Smooth muscle cell (in vitro differentiated cells): ENCODE measurements at regions not wholly inside any gene's neighbourhood (a gene's known extent, or its start where the extent isn't known, plus 50 kb on each side); places are given as distances from the start of the nearest gene placed in this dataset.

Experiments
- DNase-seq: peaks from one replicate; lab custom pipeline; 2025; ENCODE audit not compliant: unreplicated experiment; lab: John Stamatoyannopoulos, UW
- H2AFZ ChIP-seq: fragments of 200-600 bp; sonication (generic); 2 replicates; pipeline ENCODE4 v1.6.0; 2016; ENCODE audit warnings: antibody characterized with exemption, low read depth, mild to moderate bottlenecking
- H3F3A ChIP-seq: fragments of 200-600 bp; sonication (generic); 2 replicates; pipeline ENCODE4 v1.6.0; 2017; ENCODE audit warnings: antibody characterized with exemption, low read depth
- H3K27ac ChIP-seq: fragments of 200-600 bp; sonication (generic); 2 replicates; pipeline ENCODE4 v1.5.1; 2016; ENCODE audit warnings: low read depth, mild to moderate bottlenecking
- H3K27me3 ChIP-seq: fragments of 200-600 bp; sonication (generic); 2 replicates; pipeline ENCODE4 v1.6.1; 2016; ENCODE audit warnings: low read depth, mild to moderate bottlenecking
- H3K36me3 ChIP-seq: fragments of 200-600 bp; sonication (generic); 2 replicates; pipeline ENCODE4 v1.5.1; 2016; ENCODE audit warnings: low read depth
- H3K4me1 ChIP-seq: fragments of 200-600 bp; sonication (generic); 2 replicates; pipeline ENCODE4 v1.5.1; 2016; ENCODE audit warnings: low read depth
- H3K4me2 ChIP-seq: fragments of 200-600 bp; sonication (generic); 2 replicates; pipeline ENCODE4 v1.6.0; 2016; ENCODE audit warnings: mild to moderate bottlenecking
- H3K4me3 ChIP-seq: fragments of 200-600 bp; sonication (generic); 2 replicates; pipeline ENCODE4 v1.5.1; 2016; ENCODE audit warnings: mild to moderate bottlenecking
- H3K79me2 ChIP-seq: fragments of 200-600 bp; sonication (generic); 2 replicates; pipeline ENCODE4 v1.6.0; 2016; ENCODE audit warnings: low read depth, mild to moderate bottlenecking
- H3K9ac ChIP-seq: fragments of 200-600 bp; sonication (generic); 2 replicates; pipeline ENCODE4 v1.6.0; 2016; ENCODE audit warnings: low read depth
- H3K9me3 ChIP-seq: fragments of 200-600 bp; sonication (generic); replicated peaks from 2 replicates; pipeline ENCODE4 v1.5.1; 2016; ENCODE audit warnings: low read depth
- H4K20me1 ChIP-seq: fragments of 200-600 bp; sonication (generic); 2 replicates; pipeline ENCODE4 v1.6.0; 2016; ENCODE audit warnings: low read depth
- CTCF ChIP-seq: fragments of 200-600 bp; sonication (generic); IDR thresholded peaks from 2 replicates; pipeline ENCODE4 v1.5.1; 2017; ENCODE audit warnings: borderline replicate concordance, mild to moderate bottlenecking, antibody characterized with exemption; ENCODE audit not compliant: insufficient read depth, poor library complexity, severe bottlenecking
- WGBS: methylation state at CpG from one replicate; pipeline ENCODE4 v1.1.7; 2016; ENCODE audit warnings: low lambda C conversion rate; 5-methylcytosine and 5-hydroxymethylcytosine counted together

GRCh38 chr5:18314192-18314778, 680.0 kb downstream of the TAF11L14 start:
- H3K27ac ChIP-seq: no peak overlapping the region
- no peaks in the 10 kb centered on the region for H3F3A ChIP-seq
- DNase-seq: no peak

GRCh38 chr5:18321262-18321942, 687.1 kb downstream of the TAF11L14 start:
- Histone ChIP-seq H3K27me3 (no peaks in the 10 kb centered on the region), H3K27ac (no peak overlapping the region), H2AFZ (no peak overlapping the region), H3K79me2 (no peaks in the 10 kb centered on the region), H3K36me3 (no peaks in the 10 kb centered on the region), H3K4me1 (no peaks in the 10 kb centered on the region), H3K9me3 (no peaks in the 10 kb centered on the region), H4K20me1 (no peaks in the 10 kb centered on the region), H3K4me3 (no peak overlapping the region), H3F3A (no peaks in the 10 kb centered on the region), H3K9ac (no peak overlapping the region), H3K4me2 (no peak overlapping the region)
- DNase-seq: no peak
- TF ChIP-seq CTCF: no peak
- 68% methylated on average over 5 of the region's 5 CpGs for WGBS

More at GRCh38 chr5:18314192-18314778, 680.0 kb downstream of the TAF11L14 start:
- Histone ChIP-seq H3K27me3 (no peaks in the 10 kb centered on the region), H3K36me3 (no peaks in the 10 kb centered on the region), H3K4me3 (no peak overlapping the region), H2AFZ (no peak overlapping the region), H4K20me1 (no peaks in the 10 kb centered on the region), H3K4me2 (no peak overlapping the region), H3K9ac (no peak overlapping the region), H3K9me3 (no peaks in the 10 kb centered on the region), H3K79me2 (no peaks in the 10 kb centered on the region), H3K4me1 (no peaks in the 10 kb centered on the region)
- WGBS: 38% methylated on average over 6 of the region's 6 CpGs
- peak; percentile 60 for TF ChIP-seq CTCF

GRCh38 chr5:18323891-18324290, 689.6 kb downstream of the TAF11L14 start:
- Histone ChIP-seq H3K27me3 (no peaks in the 10 kb centered on the region), H3K36me3 (no peaks in the 10 kb centered on the region), H3F3A (no peaks in the 10 kb centered on the region), H3K4me2 (no peak overlapping the region), H3K4me3 (no peak overlapping the region), H3K27ac (no peak overlapping the region), H3K79me2 (no peaks in the 10 kb centered on the region), H3K9ac (no peak overlapping the region), H3K9me3 (no peaks in the 10 kb centered on the region), H2AFZ (no peak overlapping the region), H4K20me1 (no peaks in the 10 kb centered on the region), H3K4me1 (no peaks in the 10 kb centered on the region)
- no peak for TF ChIP-seq CTCF
- no peak for DNase-seq
- WGBS: 95% methylated on average over 2 of the region's 2 CpGs

GRCh38 chr5:18325431-18325830, 691.2 kb downstream of the TAF11L14 start:
- WGBS: 69% methylated on average over 3 of the region's 3 CpGs
- TF ChIP-seq CTCF: no peak
- no peak overlapping the region for H3K4me3 ChIP-seq
- H3K79me2 ChIP-seq: no peaks in the 10 kb centered on the region
- H3K9me3 ChIP-seq: no peaks in the 10 kb centered on the region
- no peak overlapping the region for H2AFZ ChIP-seq
- H3K27ac ChIP-seq: no peak overlapping the region
- H3K27me3 ChIP-seq: no peaks in the 10 kb centered on the region
- no peaks in the 10 kb centered on the region for H3K36me3 ChIP-seq
- no peaks in the 10 kb centered on the region for H3K4me1 ChIP-seq
- H3K9ac ChIP-seq: no peak overlapping the region
- DNase-seq: no peak
- H3F3A ChIP-seq: no peaks in the 10 kb centered on the region
- no peak overlapping the region for H3K4me2 ChIP-seq
- no peaks in the 10 kb centered on the region for H4K20me1 ChIP-seq
